GM12878 (cell line): ENCODE measurements at regions not wholly inside any gene's neighbourhood (a gene's known extent, or its start where the extent isn't known, plus 50 kb on each side); places are given as distances from the start of the nearest gene placed in this dataset.

ENCODE experiments used
- ATAC-seq: fragments of 200-7000 bp; cut with Tn5 transposase; 3 replicates; pipeline ENCODE4 v1.9.1; 2020; ENCODE audit warnings: mild to moderate bottlenecking, moderate library complexity
- BruUV-seq: library from RNA; stranded (reverse); fragments of 400-500 nt; replicated peaks from 2 replicates; lab custom pipeline; 2021; lab: Mats Ljungman, UMichigan
- CTCF ChIA-PET: fragments of 300-600 bp; sonication (Branson Sonifier 250); formaldehyde crosslinking; extraction: SDS; loops from one replicate; lab custom pipeline; 2021; ENCODE audit warnings: inconsistent platforms; lab: Yijun Ruan, JAX
- POLR2A ChIA-PET: fragments of 350-600 bp; formaldehyde crosslinking; extraction: SDS; loops from one replicate; lab custom pipeline; 2021; ENCODE audit warnings: inconsistent platforms; lab: Charles Lee
- RAD21 ChIA-PET: fragments of 300-600 bp; sonication (Branson Sonifier 250); formaldehyde crosslinking; loops from one replicate; lab custom pipeline; 2023; ENCODE audit warnings: antibody characterized with exemption; ENCODE audit not compliant: unreplicated experiment; lab: Charles Lee
- SMC1A ChIA-PET: fragments of 300-600 bp; sonication (Branson Sonifier 250); formaldehyde crosslinking; loops from one replicate; lab custom pipeline; 2023; ENCODE audit not compliant: unreplicated experiment, uncharacterized antibody; lab: Charles Lee
- DNase-seq: peaks from one replicate; pipeline ENCODE4 v3.0.0-alpha.2; 2011; ENCODE audit warnings: low read depth, low spot score
- FAIRE-seq: peaks from 3 replicates; lab custom pipeline; 2011; peaks lifted over from hg19 to GRCh38; lab: Jason Lieb, UNC
- H2AFZ ChIP-seq: 2 replicates; pipeline ENCODE4 v1.6.0; 2011; ENCODE audit warnings: low read depth, low read length, control low read depth; ENCODE audit not compliant: control insufficient read depth
- H3K27ac ChIP-seq: 2 replicates; pipeline ENCODE4 v1.5.1; 2011; ENCODE audit warnings: control low read depth; ENCODE audit not compliant: control insufficient read depth, insufficient read depth
- H3K27me3 ChIP-seq, 2 experiments: replicated peaks in 1 of 2; 2 replicates each; pipeline versions ENCODE4 v1.6.0 to v1.6.1; 2011; ENCODE audit warnings: low read length in 1 of 2; ENCODE audit not compliant: control insufficient read depth in 2 of 2, insufficient read depth in 2 of 2
- H3K36me3 ChIP-seq, 2 experiments: 2 replicates each; pipeline ENCODE4 v1.5.1; 2011; ENCODE audit warnings: low read length in 1 of 2; ENCODE audit not compliant: control insufficient read depth in 2 of 2, insufficient read depth in 2 of 2
- H3K4me1 ChIP-seq: 2 replicates; pipeline ENCODE4 v1.6.1; 2011; ENCODE audit warnings: mild to moderate bottlenecking, low read length, moderate library complexity, mixed read lengths; ENCODE audit not compliant: control insufficient read depth, insufficient read depth
- H3K4me2 ChIP-seq: 2 replicates; pipeline ENCODE4 v1.6.0; 2011; ENCODE audit warnings: control low read depth; ENCODE audit not compliant: control insufficient read depth, insufficient read depth
- H3K4me3 ChIP-seq: fragments of 200-600 bp; sonication (generic); 2 replicates; pipeline ENCODE4 v1.5.1; 2016
- H3K79me2 ChIP-seq: 2 replicates; pipeline ENCODE4 v1.6.0; 2011; ENCODE audit warnings: low read length; ENCODE audit not compliant: control insufficient read depth, insufficient read depth
- H3K9ac ChIP-seq: 2 replicates; pipeline ENCODE4 v1.8.0; 2011; ENCODE audit warnings: low read length, control low read depth, mixed read lengths; ENCODE audit not compliant: control insufficient read depth, insufficient read depth
- H3K9me3 ChIP-seq: replicated peaks from 3 replicates; pipeline ENCODE4 v1.5.1; 2011; ENCODE audit warnings: mild to moderate bottlenecking, low read length; ENCODE audit not compliant: control insufficient read depth, insufficient read depth
- H4K20me1 ChIP-seq: 2 replicates; pipeline ENCODE4 v1.6.0; 2011; ENCODE audit not compliant: control insufficient read depth, insufficient read depth
- BMI1 ChIP-seq: fragments of 450-650 bp; IDR thresholded peaks from 2 replicates; pipeline ENCODE4 v1.6.1; 2016; ENCODE audit warnings: mild to moderate bottlenecking, moderate library complexity, borderline replicate concordance
- CBX3 ChIP-seq: fragments of 200-600 bp; sonication (generic); IDR thresholded peaks from 2 replicates; pipeline ENCODE4 v1.6.1; 2016; ENCODE audit warnings: low read depth, borderline replicate concordance
- SUZ12 ChIP-seq: fragments of 200-600 bp; sonication (generic); IDR thresholded peaks from one replicate; pipeline ENCODE4 v1.6.1; 2018; ENCODE audit warnings: antibody characterized with exemption, mild to moderate bottlenecking; ENCODE audit not compliant: unreplicated experiment
- TCF7 ChIP-seq: IDR thresholded peaks from 2 replicates; pipeline ENCODE4 v1.6.1; 2014; ENCODE audit warnings: antibody characterized with exemption, borderline replicate concordance
- ZNF274 ChIP-seq: IDR thresholded peaks from one replicate; pipeline ENCODE4 v1.8.0; 2011; ENCODE audit not compliant: insufficient read length, insufficient read depth
- WGBS: methylation state at CpG from one replicate; pipeline ENCODE4 v1.1.6; 2016; ENCODE audit warnings: low lambda C conversion rate; ENCODE audit not compliant: insufficient replicate concordance, insufficient coverage; ENCODE audit errors: missing lambda C conversion rate; 5-methylcytosine and 5-hydroxymethylcytosine counted together
- in situ Hi-C: fragments of 300-500 bp; cut with MboI; formaldehyde crosslinking; loops from 9 replicates; pipeline ENCODE4 v1.14.3; 2018; ENCODE audit warnings: mixed read lengths
- intact Hi-C: fragments of 100-400 bp; cut with micrococcal nuclease; formaldehyde crosslinking; loops from one replicate; pipeline ENCODE4 v1.14.2; 2022; ENCODE audit not compliant: unreplicated experiment
- TF ChIP-seq, protein P1 (sequence below): fragments of 450-650 bp; IDR thresholded peaks from 2 replicates; pipeline ENCODE4 v1.6.1; 2016; ENCODE audit warnings: mild to moderate bottlenecking, moderate library complexity, borderline replicate concordance
- TF ChIP-seq, protein P2 (sequence below): IDR thresholded peaks from 2 replicates; pipeline ENCODE4 v1.6.1; 2011; ENCODE audit warnings: low read depth, mild to moderate bottlenecking, low read length, moderate library complexity, borderline replicate concordance; ENCODE audit errors: extremely low read depth

DNA sequence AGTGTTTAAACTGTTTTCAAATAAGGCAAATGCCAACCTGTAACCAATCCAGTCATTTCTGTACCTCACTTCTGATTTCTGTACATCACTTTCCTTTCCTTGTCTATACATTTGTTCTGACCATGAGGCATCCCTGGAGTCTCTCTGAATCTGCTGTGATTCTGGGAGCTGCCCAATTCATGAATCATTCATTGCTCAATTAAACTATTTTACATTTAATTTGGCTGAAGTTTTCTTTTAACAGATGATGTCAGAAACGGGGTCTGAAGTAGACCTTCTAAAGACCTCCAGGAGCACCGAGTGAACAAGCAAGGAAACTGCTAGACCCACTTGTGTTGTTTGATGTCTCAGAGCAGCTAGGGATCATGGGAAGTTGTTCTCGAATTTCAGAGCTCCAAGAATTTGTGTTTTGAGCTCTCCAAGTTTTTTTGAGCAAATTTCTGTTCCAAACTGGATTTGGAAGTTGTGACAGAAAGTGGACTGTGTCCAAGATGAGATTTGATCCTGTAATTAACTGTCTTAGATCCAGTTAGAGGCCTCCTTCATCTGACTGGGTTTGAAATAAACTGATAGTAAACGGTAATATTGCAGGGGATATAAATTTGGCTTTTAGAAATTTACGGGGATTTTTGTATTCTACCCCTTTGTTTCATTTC lies 490.8 kb upstream of the ST8SIA4 start:
- H3K27me3 ChIP-seq = no peaks in the 10 kb centered on the region
- TF ChIP-seq, protein P1, sequence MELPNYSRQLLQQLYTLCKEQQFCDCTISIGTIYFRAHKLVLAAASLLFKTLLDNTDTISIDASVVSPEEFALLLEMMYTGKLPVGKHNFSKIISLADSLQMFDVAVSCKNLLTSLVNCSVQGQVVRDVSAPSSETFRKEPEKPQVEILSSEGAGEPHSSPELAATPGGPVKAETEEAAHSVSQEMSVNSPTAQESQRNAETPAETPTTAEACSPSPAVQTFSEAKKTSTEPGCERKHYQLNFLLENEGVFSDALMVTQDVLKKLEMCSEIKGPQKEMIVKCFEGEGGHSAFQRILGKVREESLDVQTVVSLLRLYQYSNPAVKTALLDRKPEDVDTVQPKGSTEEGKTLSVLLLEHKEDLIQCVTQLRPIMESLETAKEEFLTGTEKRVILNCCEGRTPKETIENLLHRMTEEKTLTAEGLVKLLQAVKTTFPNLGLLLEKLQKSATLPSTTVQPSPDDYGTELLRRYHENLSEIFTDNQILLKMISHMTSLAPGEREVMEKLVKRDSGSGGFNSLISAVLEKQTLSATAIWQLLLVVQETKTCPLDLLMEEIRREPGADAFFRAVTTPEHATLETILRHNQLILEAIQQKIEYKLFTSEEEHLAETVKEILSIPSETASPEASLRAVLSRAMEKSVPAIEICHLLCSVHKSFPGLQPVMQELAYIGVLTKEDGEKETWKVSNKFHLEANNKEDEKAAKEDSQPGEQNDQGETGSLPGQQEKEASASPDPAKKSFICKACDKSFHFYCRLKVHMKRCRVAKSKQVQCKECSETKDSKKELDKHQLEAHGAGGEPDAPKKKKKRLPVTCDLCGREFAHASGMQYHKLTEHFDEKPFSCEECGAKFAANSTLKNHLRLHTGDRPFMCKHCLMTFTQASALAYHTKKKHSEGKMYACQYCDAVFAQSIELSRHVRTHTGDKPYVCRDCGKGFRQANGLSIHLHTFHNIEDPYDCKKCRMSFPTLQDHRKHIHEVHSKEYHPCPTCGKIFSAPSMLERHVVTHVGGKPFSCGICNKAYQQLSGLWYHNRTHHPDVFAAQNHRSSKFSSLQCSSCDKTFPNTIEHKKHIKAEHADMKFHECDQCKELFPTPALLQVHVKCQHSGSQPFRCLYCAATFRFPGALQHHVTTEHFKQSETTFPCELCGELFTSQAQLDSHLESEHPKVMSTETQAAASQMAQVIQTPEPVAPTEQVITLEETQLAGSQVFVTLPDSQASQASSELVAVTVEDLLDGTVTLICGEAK = no peak
- no peak for TF ChIP-seq TCF7
- TF ChIP-seq, protein P2, sequence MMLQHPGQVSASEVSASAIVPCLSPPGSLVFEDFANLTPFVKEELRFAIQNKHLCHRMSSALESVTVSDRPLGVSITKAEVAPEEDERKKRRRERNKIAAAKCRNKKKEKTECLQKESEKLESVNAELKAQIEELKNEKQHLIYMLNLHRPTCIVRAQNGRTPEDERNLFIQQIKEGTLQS = no peak
- TF ChIP-seq ZNF274 = no peak
- TF ChIP-seq CBX3 = no peak
- no peak for TF ChIP-seq BMI1
- no peak for TF ChIP-seq SUZ12
- TF ChIP-seq, all 136 proteins: peak for 0
- WGBS = 16% methylated on average over 5 of the region's 5 CpGs

More for the DNA sequence above, 490.8 kb upstream of the ST8SIA4 start:
- BruUV-seq = no TSS peak
- intact Hi-C loops (loop anchor here (5.0 kb wide), 1 partner anchor 622 kb away; no protein-coding TSS in a partner anchor), in situ Hi-C loops (loop anchor here (25.0 kb wide), 2 partner anchors 782 to 957 kb away; no protein-coding TSS in a partner anchor)
- RAD21 ChIA-PET = no interaction called here
- ATAC-seq = no peak
- Histone ChIP-seq H2AFZ (no peak overlapping the region), H3K27ac (no peak overlapping the region), H3K9ac (no peak overlapping the region), H4K20me1 (no peaks in the 10 kb centered on the region), H3K36me3 (no peaks in the 10 kb centered on the region), H3K4me1 (no peaks in the 10 kb centered on the region), H3K9me3 (no peaks in the 10 kb centered on the region), H3K4me2 (no peak overlapping the region), H3K79me2 (no peaks in the 10 kb centered on the region), H3K4me3 (no peak overlapping the region)
- no peak for DNase-seq
- POLR2A ChIA-PET = no interaction called here
- FAIRE-seq = no peak
- SMC1A ChIA-PET = no interaction called here
- CTCF ChIA-PET = no interaction called here
